ENCODE measurements at regions not wholly inside any gene's neighbourhood (a gene's known extent, or its start where the extent isn't known, plus 50 kb on each side); places are given as distances from the start of the nearest gene placed in this dataset.

- TF ChIP-seq EZH2 (IDR thresholded peaks at IDR 0.05; ENCODE audit: low read depth, low read length, severe bottlenecking) (no peak), SP2 (IDR thresholded peaks at IDR 0.05; ENCODE audit: low read length) (no peak), RAD21 (IDR thresholded peaks at IDR 0.05 in 1 of 2, conservative IDR thresholded peaks at IDR 0.05 in 1 of 2; ENCODE audit: low read depth in 2 of 2, low read length in 2 of 2) (no peak), BRCA1 (IDR thresholded peaks at IDR 0.05; ENCODE audit: low read depth, low read length) (no peak), CTCF (IDR thresholded peaks at IDR 0.05; ENCODE audit: control extremely low read depth in 1 of 3, insufficient read depth in 1 of 3, low read depth in 1 of 3, low read length in 3 of 3) (no peak), CBX5 (IDR thresholded peaks at IDR 0.05; ENCODE audit: low read depth, low read length) (no peak), POLR2AphosphoS5 (IDR thresholded peaks at IDR 0.05; ENCODE audit: low read depth, low read length) (no peak), EP300 (IDR thresholded peaks at IDR 0.05; ENCODE audit: borderline replicate concordance in 1 of 2, low read depth in 2 of 2, low read length in 2 of 2) (no peak), ATF2 (IDR thresholded peaks at IDR 0.05; ENCODE audit: low read length) (no peak), POLR2A (IDR thresholded peaks at IDR 0.05; ENCODE audit: control extremely low read depth in 1 of 2, low read depth in 2 of 2, low read length in 2 of 2) (no peak), USF2 (IDR thresholded peaks at IDR 0.05; ENCODE audit: low read length) (no peak), TCF12 (IDR thresholded peaks at IDR 0.05; ENCODE audit: low read depth, low read length) (no peak), CTBP2 (IDR thresholded peaks at IDR 0.05; ENCODE audit: borderline replicate concordance, insufficient read depth, insufficient read length, low read length) (no peak)
Measured at GRCh38 chr5:74255692-74256392, 384.7 kb downstream of the ENC1 start.
